CD4-positive, alpha-beta T cell treated with Interleukin-10 for 1 hour (primary cell): ENCODE measurements at regions not wholly inside any gene's neighbourhood (a gene's known extent, or its start where the extent isn't known, plus 50 kb on each side); places are given as distances from the start of the nearest gene placed in this dataset.

Experiments
- DNase-seq: peaks from one replicate; pipeline ENCODE4 v3.0.0-alpha.2; 2020

DNA sequence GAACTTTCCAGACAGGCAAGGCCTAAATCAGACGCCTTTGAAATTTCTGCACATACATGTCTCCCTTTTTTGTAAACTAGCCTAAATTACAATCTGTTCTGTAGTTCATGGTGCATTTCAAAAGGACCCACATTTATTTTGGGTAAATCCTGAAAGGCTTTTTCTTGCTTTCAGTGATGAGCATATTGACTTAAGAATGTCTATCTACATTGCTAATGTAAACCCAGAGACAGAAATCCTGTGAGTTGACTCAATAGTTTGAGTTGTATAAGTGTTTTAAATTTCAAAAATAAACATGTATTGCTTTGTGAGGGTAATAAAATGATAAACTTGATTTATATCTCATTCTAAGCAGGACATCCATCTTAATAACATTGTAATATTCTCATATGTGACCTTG, 977.0 kb upstream of the NR2F2 start:
- DNase-seq, result no peak

DNA sequence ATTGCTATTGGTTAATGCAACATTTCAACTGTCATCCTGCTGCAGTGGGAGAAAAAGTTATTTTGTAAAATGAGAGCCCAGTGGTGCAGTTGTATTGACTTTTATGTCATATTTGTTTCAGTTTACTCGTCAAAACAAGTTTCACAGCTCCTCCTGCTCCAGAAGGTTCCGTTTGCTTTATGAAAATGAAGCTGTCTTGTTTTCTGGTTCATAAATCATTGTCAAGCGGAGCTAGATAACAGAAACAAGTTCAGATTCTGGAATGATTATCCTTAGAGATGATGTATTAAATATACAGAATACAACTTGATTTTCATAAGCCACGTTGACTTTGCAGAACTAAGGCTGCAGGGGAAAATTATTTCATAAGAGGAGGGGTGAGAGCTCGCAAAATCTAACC, 970.5 kb upstream of the NR2F2 start:
- no peak for DNase-seq

DNA sequence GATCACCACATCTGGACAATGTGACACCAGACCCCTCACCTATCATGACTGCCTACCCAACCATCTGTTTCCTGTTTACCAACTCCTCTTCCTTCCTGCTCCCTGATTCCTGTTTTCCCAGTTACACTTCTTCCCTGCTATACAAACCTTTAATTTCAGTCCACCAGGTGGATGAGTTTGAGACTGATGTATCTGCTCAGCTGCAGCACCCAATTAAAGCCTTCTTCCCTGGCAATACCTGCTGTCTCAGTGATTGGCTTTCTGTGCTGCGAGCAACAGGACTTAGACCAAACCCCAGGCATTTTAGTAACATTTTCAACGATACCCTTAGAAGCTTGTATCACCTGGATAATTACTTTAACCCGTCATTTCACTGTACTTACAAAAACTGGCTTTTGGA, 968.2 kb upstream of the NR2F2 start:
- no peak for DNase-seq

DNA sequence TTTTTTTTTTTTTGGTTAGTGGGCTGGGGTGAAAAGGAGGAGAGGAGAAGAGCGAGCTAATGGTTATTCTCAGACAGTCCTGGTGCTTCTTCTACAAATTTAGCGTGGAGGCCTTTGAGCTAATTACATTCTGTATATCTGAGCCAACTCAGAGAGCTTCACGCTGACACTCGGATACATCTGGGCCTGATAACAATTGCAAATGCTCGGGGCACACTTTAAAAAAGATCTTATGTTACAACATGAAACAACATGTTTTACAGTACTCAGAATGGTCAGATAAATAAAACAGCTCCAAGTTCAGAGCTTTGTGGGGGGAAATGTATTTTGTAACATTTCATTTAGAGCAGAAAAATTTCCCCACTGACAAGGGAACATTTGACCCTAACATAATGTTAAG, 966.9 kb upstream of the NR2F2 start:
- no peak for DNase-seq

DNA sequence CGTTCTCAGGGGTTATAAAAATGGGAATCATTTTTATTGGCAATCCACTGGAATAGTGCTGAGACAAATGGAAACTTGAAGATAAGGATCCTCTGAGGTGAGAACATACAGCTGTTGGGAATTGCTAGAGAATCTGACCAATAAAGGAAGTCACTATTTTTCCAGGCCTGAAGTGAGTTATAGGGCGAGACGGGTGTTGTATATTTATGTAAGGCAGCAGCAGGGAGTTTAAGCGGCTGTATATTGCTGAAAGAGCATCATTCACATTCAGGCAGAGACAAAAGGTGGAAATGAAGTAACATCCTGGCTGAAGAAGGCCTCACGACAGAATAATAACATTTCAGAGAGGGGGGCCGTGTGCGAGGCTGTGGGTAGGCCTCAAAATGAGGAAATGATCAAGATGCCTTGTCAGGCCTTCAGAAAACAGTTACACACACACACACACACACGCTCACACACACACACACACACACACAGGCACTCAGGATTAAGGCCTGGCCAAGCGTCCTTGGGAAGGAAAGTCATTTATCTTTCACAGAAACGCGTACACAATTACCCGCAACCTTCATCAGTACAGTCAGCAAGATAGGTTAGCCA, 964.9 kb upstream of the NR2F2 start:
- no peak for DNase-seq

DNA sequence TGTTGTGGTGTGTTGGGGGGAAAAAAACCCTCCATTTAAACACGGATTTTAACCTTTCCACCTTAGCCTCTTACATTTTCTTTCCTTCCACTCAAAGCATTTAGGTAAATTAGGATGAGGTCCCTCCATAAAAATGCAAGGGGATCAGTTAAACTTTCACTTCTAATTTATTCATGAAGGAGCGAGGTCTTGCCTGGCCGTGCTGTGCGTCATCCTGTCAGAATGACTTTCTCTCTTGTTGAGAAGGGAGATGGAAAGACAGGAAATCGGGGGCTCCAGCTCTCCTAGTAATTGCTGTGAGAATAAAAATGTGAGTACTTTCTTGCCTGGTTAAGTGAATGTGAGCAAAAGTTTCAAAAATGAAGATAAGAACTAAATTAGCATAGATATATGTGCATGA, 962.3 kb upstream of the NR2F2 start:
- no peak for DNase-seq

DNA sequence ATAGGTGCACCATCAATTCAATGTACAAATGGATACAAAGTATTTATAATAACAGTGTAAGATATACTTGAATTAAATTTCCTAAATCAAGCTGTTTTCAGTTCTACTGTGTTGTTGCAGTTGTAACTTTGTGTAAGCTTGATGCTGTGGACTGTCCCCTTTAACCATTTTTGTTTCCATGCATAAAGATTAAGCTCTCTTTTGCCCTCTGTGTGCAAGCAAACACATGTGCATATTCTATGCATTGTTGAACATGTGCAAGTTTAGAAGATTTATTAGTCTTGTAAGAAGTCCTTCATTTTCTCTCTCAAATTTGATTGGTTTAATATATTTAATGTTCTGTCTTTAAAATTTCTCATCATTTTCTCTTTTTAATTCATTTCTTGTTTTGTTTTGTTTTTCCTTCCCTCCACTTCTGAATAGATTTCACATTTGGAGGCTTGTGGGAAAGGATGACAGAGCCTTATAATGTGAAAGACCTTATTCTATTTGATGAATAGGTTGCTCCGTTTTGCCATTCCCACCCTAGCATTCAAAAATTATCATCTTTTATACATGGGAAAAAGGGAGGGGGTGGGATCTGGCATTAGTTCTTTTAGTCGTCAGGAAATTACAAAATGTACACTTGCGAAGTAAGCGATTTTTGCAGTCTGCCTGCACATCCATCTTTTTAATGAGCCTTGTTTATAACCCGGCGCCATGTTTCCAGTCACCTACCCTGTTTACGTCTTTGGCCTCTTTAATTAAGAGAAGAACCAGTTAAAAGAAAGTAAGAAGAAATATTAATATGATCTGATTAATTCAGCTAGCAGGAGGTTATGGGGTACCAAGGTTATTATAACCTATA, 961.5 kb upstream of the NR2F2 start:
- DNase-seq, result no peak

DNA sequence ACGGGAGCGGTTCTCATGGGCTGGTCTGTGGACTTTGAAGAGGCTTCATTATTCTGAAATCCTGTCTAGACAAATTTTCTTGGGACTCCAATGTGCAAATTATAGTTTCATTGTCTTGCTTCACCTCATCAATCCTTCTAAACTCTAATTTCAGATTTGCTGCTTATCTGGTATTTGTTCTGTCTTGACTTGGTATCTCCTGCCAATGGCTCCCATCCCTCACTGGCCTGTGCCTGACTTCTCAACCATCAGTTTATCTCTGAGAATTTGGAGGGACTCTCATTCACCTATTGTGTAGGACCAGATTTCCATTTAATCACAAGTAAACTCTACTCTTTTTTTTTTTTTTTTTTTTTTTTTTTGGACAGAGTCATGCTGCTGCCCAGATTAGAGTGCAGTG, 960.2 kb upstream of the NR2F2 start:
- no peak for DNase-seq

DNA sequence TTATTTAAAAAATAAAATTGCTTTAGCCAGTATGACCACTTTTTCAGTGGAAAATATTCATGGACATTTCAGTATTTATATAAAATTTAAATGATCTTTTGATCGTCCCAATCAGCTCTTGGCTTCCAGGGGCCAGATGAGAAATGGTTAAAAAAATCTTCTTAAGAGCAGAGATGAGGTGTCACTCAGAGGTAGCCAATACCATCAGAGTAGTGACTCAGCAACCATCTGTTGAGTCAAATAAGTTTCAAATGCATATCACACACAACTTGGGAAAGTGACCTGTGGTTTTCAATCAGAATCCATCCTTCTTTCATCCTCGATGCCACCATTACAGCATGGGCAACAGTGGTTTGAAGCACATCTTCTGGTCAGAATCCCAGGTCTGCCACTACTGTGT, 958.8 kb upstream of the NR2F2 start:
- no peak for DNase-seq

DNA sequence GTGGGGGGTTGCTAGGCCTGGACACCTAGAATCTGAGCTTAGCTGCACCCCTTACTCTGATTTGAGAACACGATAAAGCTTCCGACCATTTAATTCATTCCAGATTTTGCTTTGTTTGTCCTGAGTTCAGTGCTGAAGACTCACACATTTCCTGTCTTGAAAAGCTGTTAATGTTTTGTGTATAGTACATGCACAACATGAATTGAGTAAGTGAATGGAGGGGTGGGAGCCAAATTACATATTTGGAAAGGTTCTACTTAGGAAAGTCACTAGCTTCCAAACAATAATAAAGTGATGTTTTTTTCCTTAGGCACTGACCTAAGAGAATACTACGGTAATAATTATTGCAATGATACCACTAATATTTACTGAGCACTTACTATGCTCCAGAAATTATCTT, 955.2 kb upstream of the NR2F2 start:
- DNase-seq, result no peak

DNA sequence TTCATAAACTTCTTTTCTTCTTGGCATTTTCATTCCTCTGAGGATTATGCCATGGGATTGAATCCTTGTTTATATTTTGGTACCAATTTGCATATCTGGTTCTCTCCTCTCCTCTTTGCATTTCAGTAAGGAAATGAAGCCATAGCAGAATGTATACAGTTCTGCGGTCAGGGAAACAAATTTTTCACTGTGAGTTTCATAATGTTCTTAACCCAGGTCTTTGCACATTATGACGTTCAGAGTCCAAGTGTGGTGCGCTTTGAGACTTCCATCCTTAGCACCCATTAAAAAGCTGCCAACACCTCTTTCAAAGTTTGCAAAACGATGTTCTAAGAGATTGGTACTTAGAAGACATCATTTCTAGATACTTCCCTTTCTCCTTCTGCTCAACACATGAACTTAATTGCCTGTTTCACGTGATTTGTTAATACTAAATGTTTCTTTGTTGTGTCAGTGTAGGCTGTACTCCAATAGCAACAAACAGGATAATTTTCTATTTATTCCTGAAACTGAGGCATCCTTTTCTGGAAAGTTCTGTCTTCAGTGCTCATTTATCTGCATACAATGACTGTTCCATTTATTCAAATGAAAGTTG, 953.1 kb upstream of the NR2F2 start:
- DNase-seq, result no peak

DNA sequence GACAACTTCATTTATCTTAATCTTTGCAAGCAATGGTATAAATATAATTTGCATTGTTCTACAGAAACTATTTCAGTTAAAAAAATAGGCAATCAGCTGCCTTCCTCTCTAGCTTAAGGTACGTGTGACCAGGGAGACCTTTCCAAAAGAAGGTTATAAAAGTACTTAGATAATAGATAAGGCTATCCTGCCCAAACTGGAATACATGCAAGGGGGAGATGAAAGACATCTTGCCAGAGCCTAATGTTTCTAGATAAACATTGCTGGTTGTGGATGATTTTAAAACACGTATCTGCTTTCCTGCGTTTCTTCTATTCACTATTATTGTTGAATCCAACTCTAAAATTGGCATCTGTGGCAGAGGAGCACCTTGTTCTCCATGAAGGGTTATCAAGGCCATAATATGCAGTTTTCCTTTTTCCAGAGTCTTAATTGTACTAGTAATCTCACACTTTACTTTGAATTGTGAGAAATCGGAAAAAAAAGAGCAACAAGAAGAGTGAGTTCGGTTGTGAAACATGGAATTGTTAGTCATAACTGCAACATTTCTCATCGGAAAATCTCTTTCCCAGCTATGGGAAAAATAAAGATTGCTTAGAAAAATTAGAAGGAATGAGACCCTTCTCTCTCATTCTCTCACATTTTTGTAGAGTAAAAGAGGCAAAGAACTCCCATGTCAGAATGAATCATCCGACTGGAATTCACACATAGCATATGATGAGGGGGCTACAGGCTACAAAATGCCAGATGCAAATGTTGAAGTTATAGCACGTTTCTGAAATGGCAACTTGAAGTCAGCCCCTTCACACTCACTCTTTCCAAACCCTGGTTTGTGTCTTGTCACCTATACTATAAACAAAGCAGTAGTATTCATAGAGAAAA, 936.1 kb upstream of the NR2F2 start:
- DNase-seq, result no peak

DNA sequence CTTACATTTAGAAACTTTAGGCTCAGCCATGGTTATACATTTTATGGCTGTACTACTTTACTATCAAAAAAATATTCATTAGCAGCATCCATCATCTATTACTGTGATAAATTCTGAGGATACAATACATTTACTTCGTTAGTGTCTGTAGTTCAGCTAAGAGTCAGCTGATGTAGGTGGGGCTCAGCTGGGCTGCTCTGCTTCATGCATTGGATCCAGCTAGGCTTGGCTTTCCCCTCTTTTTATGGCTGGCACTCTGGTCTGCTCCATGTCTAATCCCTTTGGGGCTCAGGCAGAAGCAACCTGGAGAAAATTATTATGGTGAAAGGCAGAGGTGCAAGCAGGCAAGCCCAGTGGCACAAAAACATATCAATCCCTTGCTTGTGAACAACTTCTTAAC, 930.1 kb upstream of the NR2F2 start:
- no peak for DNase-seq

DNA sequence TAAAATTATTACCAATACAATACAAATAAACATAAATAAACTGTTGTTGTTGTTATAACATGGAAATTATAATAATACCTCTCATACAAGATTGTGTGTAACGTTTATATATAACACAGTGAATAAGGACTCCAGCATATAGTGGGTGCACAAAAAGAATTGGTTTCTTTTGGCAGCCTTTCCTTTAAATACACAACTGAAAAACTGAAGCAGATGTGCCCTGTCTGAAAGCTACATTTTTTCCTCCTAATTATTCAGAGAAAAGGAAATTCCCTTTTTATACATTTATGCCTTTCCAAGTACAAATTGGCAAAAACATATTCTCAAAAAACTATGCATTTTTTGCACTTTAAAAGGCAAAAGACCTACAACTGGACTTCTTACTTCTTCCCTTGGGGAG, 928.9 kb upstream of the NR2F2 start:
- no peak for DNase-seq

DNA sequence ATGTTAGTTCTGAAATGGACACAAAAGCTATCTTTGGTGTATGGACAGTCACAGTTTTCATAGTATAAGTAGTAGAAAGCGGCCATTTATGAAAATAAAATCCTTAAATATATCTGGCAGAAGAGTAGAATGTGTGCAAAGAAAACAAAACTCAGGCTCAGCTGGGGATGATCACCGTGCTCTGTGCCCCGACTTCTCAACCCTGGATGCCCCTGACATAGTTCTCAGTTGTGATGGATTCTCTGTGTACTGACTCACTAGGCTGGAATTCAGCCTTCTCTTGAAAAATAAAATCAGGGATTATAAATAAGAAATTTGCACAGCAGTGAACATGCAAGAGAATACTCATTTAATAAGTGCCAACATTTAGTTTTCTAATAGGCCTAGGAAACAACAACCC, 925.1 kb upstream of the NR2F2 start:
- no peak for DNase-seq

DNA sequence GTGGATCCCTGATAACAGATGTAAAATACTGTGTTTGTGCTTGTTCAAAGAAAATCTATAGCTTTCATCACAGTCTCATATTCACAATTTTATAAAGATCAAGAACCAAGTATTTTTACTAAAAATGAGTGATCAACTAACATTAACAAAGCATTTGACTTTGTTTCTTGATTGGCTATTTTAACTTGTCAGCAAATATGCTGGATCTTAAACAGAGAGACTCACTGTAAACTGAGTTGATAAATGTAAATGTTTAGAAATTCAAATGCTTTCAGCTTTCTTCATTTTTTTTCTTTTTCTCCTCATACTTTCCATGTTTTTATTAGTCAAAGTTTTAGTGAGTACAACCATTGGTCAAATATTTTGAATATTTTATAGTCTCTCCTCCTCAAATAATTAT, 923.0 kb upstream of the NR2F2 start:
- no peak for DNase-seq

DNA sequence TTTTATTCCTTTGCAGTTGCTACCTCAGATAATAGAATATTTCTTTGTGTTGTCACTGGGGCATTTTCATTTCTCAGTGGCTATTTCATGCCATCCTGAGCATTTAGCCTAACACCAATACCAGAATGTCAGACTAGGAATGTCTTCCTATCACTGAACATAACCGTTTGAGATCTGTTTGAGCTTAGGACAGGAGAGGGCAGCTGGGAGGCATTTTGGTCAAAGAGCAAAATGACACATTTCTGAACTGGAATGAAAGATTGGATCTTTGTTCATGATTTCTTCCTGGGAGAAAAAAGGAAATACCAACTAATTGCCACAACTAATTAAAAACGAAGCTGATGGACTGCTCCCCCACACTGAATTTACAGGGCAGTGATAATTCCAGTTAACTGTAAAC, 921.3 kb upstream of the NR2F2 start:
- no peak for DNase-seq

DNA sequence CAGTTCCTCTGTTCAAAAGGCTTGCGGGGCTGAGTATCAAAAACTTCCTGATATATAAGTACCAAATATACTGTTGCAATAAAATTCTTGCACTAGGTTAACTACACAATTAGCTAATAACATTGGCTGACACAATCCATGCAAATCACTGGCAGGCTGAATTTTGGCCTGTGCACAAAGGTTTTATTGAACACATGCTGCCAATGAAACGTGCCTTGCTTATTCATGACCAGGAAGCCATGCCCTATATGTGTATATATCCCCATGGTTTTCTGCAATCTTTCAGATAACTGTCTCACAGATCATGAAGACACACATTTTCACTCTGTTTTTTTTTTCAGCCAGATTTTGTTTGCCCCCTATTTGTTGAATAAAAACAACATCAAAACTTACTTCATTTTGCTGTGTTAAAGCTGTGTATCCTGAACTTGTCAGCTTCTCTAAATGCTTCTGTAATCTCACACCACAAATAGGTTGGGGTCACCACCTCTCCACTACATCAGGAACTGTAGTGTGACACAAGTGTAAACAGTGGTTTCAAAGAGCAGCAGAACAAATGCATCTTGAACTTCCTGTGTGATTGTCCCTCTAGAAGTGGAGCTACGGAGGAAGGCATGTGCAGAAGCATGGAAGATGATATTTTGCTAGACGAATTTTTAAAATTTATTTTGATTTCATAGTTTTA, 920.7 kb upstream of the NR2F2 start:
- no peak for DNase-seq

DNA sequence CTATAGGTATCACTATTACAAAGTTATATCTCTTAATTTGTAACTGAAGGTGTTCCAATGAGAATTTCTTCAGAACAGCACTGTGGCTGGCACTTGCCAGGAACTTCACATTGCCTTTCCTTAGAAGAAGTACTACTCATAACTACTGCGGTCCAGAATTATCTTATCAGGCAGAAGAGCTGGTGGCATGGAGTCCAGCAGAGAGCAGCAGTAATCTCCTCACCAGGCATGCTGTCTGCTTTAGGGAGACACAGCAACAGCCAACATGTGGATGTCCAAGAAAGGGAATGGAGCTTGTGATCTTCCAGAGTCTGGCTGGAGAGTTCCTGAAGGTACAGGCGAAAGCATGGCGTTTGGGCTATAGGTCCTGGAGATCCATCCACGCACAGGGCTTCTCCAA, 919.7 kb upstream of the NR2F2 start:
- DNase-seq, result no peak

DNA sequence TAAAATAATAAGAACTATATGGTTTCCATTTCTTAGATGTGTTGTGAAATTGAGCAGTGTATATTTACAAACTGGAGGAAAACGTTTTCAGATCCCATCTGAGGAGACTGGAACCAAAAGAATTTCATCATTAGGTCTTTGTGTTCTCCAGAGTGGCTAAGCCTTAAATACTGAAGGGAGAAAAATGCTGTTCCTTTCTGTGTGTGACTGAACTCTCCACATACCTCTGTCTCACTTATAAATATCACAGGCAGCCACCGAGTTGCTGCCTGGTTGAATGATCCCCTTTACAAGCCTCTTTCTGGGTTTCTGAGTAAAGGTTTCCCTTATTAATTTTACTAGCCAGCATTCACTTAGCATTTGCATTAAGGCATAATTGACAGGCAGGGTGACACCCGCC, 913.9 kb upstream of the NR2F2 start:
- no peak for DNase-seq

DNA sequence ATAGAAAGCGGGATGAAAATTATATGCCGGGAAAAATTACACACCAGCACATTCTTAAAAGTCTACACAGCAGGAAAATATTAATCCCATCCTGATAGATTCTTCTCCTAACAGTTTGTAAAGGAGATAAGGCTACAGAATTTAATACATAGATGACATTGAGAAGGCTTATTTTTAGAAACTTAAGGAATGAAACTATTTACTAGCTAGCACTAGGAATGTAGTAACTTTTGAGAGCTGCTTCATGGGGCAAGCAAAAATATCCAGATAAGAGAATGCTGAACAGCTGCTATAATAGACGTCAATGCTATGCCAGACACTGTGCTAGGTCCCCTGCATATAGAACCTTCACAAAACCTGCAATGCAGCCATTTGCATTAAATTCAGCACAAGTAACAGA, 912.7 kb upstream of the NR2F2 start:
- no peak for DNase-seq

DNA sequence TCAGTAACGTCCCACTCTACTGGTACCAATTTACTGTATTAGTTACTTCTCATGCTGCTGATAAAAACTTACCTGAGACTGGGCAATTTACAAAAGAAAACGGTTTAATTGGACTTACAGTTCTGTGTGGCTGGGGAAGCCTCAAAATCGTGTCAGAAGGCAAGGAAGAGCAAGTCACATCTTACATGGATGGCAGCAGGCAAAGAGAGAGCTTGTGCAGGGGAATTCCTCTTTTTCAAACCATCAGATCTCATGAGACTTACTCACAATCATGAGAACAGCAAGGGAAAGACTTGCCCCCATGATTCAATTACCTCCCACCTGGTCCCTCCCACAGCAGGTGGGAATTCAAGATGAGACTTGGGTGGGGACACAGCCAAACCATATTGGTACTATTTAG, 908.2 kb upstream of the NR2F2 start:
- DNase-seq, result no peak

DNA sequence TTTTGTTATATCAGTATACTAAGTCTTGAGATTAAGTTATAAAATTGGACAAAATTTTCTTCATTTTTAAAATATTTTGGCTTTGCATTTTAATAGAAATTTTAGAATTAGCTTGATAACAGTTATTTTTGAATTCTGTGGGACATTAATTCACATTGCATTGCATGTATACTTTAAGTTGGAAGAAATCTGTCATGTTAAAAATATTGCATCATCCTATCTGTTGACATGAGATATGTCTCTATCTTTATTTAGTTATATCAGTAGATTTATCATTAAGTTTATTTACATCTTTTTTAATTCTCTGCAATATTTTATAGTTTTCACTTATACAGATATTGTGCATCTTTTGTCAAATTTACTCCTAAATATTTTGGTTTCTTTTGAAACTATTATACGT, 904.6 kb upstream of the NR2F2 start:
- DNase-seq, result no peak
